Neural progenitor cell (in vitro differentiated cells): ENCODE measurements at regions not wholly inside any gene's neighbourhood (a gene's known extent, or its start where the extent isn't known, plus 50 kb on each side); places are given as distances from the start of the nearest gene placed in this dataset.
"Not testable (repeated sequence)": the region's sequence is repeated elsewhere in the genome, so short reads cannot be mapped to it uniquely, and the experiment has no call there.

Experiments used
- CTCF ChIP-seq: fragments of 200-600 bp; sonication (generic); IDR thresholded peaks from 2 replicates; pipeline ENCODE4 v1.5.1; 2017; ENCODE audit warnings: antibody characterized with exemption, mild to moderate bottlenecking
- EZH2 ChIP-seq: fragments of 200-600 bp; sonication (generic); IDR thresholded peaks from 2 replicates; pipeline ENCODE4 v1.6.1; 2017; ENCODE audit warnings: antibody characterized with exemption, mild to moderate bottlenecking, moderate library complexity
- EZH2phosphoT487 ChIP-seq: fragments of 200-600 bp; sonication (generic); IDR thresholded peaks from 2 replicates; pipeline ENCODE4 v1.6.1; 2017; ENCODE audit warnings: antibody characterized with exemption

- TF ChIP-seq CTCF, EZH2phosphoT487, EZH2: not testable (repeated sequence)
Observed at GRCh38 chr5:172532439-172532838, 78.1 kb upstream of the SH3PXD2B start.
